ENCODE measurements at regions not wholly inside any gene's neighbourhood (a gene's known extent, or its start where the extent isn't known, plus 50 kb on each side); places are given as distances from the start of the nearest gene placed in this dataset.
"Not testable (repeated sequence)": the region's sequence is repeated elsewhere in the genome, so short reads cannot be mapped to it uniquely, and the experiment has no call there.

DNA sequence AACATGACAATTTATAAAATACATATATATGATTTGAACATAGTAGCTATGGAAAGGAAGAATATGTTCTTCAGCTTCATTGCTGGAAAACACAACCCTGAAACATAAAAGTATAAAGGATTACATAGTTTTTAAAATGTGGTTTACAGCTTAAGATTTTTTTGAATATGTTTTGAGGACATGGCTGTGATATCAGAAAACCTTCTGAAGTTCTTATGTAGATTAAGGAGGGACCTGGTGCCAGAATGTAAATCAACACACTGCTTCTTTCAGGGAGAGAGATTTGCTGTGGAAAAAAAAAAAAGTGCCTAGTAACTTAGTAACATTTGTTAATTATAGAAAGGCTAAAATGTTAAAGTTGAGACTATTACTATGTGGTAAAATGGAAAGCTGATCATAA lies 1261.8 kb downstream of the ADGRL3 start:
- Mint-ChIP-seq H3K9me3 (peaks cover 0 to 15% (median 6%) of the 10 kb centered on the region in 7 donors), H3K4me3 (no peak overlapping the region), H3K4me1 (no peaks in the 10 kb centered on the region), H3K27ac (no peak overlapping the region), H3K36me3 (no peaks in the 10 kb centered on the region), H3K27me3 (no peaks in the 10 kb centered on the region)
- ATAC-seq (ENCODE audit: low read depth in 2 of 2) (no peak), DNase-seq (no peak)

DNA sequence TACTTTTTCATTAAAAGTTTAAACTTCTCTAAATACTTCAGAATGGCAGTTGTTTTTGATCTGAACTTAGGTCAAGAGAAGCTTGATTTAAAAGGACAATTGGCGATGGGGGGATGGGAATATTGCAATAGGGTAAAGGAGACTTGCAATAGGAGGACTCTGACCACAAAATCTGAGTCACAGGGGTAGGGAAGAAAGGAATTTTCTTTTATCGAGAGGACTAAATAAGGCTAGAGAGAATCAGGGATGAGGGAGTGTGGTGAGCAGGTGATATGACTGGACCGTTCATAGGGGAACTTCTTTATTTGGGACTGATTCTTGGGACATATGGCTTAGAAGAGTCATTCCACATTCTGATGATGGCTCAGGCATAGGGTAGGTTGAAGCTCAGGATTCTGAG lies 1260.2 kb downstream of the ADGRL3 start:
- H3K9me3 Mint-ChIP-seq, result peaks cover 0 to 14% (median 4%) of the 10 kb centered on the region in 7 donors
- H3K4me1 Mint-ChIP-seq, result no peaks in the 10 kb centered on the region
- no peak for DNase-seq
- no peak overlapping the region for H3K4me3 Mint-ChIP-seq
- no peak overlapping the region for H3K27ac Mint-ChIP-seq
- no peaks in the 10 kb centered on the region for H3K27me3 Mint-ChIP-seq
- H3K36me3 Mint-ChIP-seq, result no peaks in the 10 kb centered on the region
- ATAC-seq (ENCODE audit: low read depth in 2 of 2), result no peak

DNA sequence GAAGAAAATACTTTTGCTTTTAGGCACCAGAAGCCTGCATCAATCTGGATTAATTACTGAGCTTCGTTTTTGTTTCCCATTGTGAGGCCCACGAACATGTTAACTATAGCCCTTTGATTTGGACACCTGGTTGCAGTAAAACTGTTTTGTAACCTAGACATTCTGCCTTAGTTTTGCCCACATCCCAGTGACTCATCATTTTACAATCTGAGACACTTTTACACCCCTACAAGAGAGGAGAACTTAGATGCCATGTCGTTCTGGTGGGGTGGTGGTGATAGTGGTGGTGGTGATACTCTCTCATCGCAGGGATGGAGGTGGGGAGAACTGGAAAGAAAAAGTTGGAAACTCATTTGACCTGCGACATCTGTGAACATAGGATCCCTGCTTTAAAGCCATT lies 1257.2 kb downstream of the ADGRL3 start:
- no peak overlapping the region for H3K27ac Mint-ChIP-seq
- peaks cover 0 to 10% (median 1%) of the 10 kb centered on the region in 7 donors for H3K9me3 Mint-ChIP-seq
- DNase-seq (no peak), ATAC-seq (ENCODE audit: low read depth in 2 of 2) (no peak)
- H3K27me3 Mint-ChIP-seq, result no peaks in the 10 kb centered on the region
- H3K36me3 Mint-ChIP-seq, result no peaks in the 10 kb centered on the region
- no peaks in the 10 kb centered on the region for H3K4me1 Mint-ChIP-seq
- H3K4me3 Mint-ChIP-seq, result no peak overlapping the region

DNA sequence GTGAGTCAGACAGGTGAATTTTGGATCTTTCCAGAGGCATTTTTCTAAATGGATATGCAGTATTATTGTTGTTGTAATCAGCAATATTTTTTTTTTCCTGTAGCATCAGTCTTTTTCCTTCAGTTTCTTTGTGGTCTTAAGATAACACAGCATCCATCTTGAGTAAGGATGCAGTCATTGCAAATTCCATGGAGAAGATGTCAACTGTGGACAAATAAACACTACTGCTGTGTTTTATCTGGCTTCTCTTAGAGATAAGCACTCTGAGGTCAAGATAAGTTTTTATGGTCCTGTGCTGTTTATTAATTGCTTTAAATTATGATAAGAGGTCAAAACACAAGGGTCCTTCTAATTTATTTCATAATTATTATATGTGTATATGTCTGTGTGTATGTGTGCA lies 1255.7 kb downstream of the ADGRL3 start:
- H3K36me3 Mint-ChIP-seq, result no peaks in the 10 kb centered on the region
- DNase-seq, result no peak
- peaks cover 0 to 10% (median 2%) of the 10 kb centered on the region in 7 donors for H3K9me3 Mint-ChIP-seq
- no peaks in the 10 kb centered on the region for H3K4me1 Mint-ChIP-seq
- no peaks in the 10 kb centered on the region for H3K27me3 Mint-ChIP-seq
- no peak for ATAC-seq (ENCODE audit: low read depth in 2 of 2)
- no peak overlapping the region for H3K27ac Mint-ChIP-seq
- no peak overlapping the region for H3K4me3 Mint-ChIP-seq

DNA sequence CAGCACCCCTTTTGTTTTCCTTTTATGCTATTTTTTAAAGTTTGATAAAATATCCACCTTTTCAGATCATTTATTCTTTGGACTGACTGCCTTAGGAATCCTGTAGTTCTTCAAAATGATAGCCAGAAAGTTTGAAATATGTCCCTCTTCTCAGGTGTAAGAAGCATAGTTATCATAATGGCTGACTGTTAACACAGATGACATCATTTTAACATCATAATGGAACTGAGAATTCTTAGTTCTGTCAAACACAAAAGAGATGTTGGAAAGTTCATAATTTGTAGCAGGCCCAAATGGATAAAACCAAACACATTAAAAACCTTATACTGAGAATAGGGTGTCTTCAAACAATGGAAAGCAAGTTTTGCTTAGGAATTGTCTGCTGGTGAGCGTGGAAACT lies 1254.4 kb downstream of the ADGRL3 start:
- no peaks in the 10 kb centered on the region for H3K27me3 Mint-ChIP-seq
- ATAC-seq (ENCODE audit: low read depth in 2 of 2) (no peak), DNase-seq (no peak)
- H3K36me3 Mint-ChIP-seq, result no peaks in the 10 kb centered on the region
- H3K9me3 Mint-ChIP-seq, result peaks cover 0 to 8% (median 1%) of the 10 kb centered on the region in 7 donors
- H3K4me3 Mint-ChIP-seq, result no peak overlapping the region
- H3K27ac Mint-ChIP-seq, result no peak overlapping the region
- no peaks in the 10 kb centered on the region for H3K4me1 Mint-ChIP-seq

DNA sequence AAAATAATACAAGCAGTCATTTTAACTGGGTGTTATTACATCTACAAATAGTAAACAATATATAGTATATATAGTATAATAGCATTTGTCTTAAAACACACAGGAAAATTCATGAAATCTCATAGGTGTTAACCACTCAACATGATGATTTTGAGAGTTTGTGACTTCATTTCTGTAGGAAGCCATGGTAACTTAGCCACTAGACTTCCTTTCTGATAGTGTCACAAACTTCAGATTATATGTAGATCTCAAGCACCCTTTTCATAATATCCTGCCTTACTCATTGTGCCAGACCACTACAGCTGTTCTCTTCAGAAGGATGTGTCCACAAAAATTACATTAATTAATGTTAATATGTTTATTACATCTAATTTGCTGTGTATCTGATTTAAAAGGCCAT lies 1250.6 kb downstream of the ADGRL3 start:
- Mint-ChIP-seq H3K27me3 (no peaks in the 10 kb centered on the region), H3K4me1 (no peaks in the 10 kb centered on the region), H3K36me3 (no peaks in the 10 kb centered on the region), H3K4me3 (no peak overlapping the region), H3K9me3 (peaks cover 0 to 11% (median 0%) of the 10 kb centered on the region in 7 donors), H3K27ac (no peak overlapping the region)
- DNase-seq (no peak), ATAC-seq (ENCODE audit: low read depth in 2 of 2) (no peak)

DNA sequence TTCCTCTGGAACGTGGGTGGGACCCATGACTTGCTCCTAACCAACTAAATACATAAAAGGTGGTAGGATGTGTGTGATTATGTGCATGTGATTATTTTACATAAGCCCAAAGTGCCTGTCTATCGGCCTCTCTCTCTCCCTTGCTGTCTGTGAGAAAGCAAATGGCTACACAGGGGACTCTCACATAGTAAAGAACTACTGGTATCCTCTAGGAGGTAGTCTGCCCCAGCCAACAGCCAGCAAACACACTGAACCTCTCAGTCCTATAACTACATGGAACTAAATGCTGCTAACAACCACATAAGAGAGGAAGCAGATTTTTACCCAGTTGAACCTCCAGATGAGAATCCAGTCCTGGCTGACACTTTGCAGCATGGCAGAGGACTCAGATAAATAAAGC lies 1249.4 kb downstream of the ADGRL3 start:
- H3K27ac Mint-ChIP-seq, result no peak overlapping the region

DNA sequence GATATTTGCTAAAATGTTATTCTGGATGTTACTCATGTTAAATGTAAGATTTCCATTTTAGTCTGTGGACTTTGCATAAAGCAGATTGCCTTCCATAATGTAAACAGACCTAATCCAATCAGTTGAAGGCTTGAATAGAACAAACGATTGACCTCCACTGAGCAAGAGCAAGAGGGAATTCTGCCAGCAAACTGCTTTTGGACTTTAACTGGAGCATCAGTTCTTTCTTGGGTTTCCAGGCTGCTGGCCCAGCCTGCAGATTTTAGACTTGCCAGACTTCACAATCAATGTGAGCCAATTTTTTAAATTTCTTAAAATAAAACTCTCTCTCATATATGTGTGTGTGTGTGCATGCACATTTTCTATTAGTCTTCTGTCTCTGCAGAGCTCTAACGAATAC lies 1248.8 kb downstream of the ADGRL3 start:
- Mint-ChIP-seq H3K36me3 (no peaks in the 10 kb centered on the region), H3K27ac (no peak overlapping the region), H3K27me3 (no peaks in the 10 kb centered on the region), H3K4me1 (no peaks in the 10 kb centered on the region), H3K4me3 (no peak overlapping the region), H3K9me3 (peaks cover 0 to 11% (median 0%) of the 10 kb centered on the region in 7 donors)
- DNase-seq (no peak), ATAC-seq (ENCODE audit: low read depth in 2 of 2) (no peak)

More for the DNA sequence above, 1249.4 kb downstream of the ADGRL3 start:
- H3K36me3 Mint-ChIP-seq, result no peaks in the 10 kb centered on the region
- DNase-seq, result no peak
- no peak overlapping the region for H3K4me3 Mint-ChIP-seq
- ATAC-seq (ENCODE audit: low read depth in 2 of 2), result no peak
- no peaks in the 10 kb centered on the region for H3K4me1 Mint-ChIP-seq
- peaks cover 0 to 11% (median 0%) of the 10 kb centered on the region in 7 donors for H3K9me3 Mint-ChIP-seq
- H3K27me3 Mint-ChIP-seq, result no peaks in the 10 kb centered on the region

DNA sequence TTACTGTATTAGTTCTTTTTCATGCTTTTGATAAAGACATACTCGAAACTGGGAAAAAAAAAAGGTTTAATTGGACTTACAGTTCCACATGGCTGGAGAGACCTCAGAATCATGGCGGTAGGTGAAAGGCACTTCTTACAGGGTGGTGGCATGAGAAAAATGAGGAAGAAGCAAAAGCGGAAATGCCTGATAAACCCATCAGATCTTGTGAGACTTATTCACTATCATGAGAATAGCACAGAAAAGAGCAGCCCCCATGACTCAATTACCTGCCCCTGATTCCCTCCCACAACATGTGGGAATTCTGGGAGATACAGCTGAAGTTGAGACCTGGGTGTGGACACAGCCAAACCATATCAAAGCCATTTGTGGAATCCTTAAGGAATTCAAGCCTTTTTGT lies 1238.9 kb downstream of the ADGRL3 start:
- ATAC-seq (ENCODE audit: low read depth in 2 of 2), result no peak
- Mint-ChIP-seq H3K4me1 (no peaks in the 10 kb centered on the region), H3K27me3 (no peaks in the 10 kb centered on the region), H3K27ac (no peak overlapping the region), H3K9me3 (peaks cover 6 to 30% (median 17%) of the 10 kb centered on the region in 7 donors), H3K36me3 (no peaks in the 10 kb centered on the region), H3K4me3 (no peak overlapping the region)
- no peak for DNase-seq

DNA sequence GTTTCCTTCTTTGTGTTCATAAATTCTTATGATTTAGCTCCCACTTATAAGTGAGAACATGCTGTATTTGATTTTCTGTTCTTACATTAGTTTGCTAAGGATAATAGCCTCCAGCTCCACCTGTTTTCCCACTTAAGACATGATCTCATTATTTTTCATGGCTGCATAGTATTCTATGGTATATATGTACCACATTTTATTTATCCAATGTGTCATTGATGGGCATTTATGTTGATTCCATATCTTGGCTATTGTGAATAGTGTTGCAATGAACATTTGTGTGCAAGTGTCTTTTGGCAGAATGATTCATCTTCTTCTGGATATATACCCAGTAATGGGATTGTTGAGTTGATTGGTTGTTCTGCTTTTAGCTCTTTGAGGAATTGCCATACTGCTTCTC lies 1234.8 kb downstream of the ADGRL3 start:
- no peaks in the 10 kb centered on the region for H3K4me1 Mint-ChIP-seq
- H3K36me3 Mint-ChIP-seq, result no peaks in the 10 kb centered on the region
- no peak for ATAC-seq (ENCODE audit: low read depth in 2 of 2)
- H3K27me3 Mint-ChIP-seq, result no peaks in the 10 kb centered on the region
- DNase-seq, result no peak
- no peak overlapping the region for H3K27ac Mint-ChIP-seq
- H3K9me3 Mint-ChIP-seq, result peaks cover 5 to 30% (median 16%) of the 10 kb centered on the region in 7 donors
- no peak overlapping the region for H3K4me3 Mint-ChIP-seq

DNA sequence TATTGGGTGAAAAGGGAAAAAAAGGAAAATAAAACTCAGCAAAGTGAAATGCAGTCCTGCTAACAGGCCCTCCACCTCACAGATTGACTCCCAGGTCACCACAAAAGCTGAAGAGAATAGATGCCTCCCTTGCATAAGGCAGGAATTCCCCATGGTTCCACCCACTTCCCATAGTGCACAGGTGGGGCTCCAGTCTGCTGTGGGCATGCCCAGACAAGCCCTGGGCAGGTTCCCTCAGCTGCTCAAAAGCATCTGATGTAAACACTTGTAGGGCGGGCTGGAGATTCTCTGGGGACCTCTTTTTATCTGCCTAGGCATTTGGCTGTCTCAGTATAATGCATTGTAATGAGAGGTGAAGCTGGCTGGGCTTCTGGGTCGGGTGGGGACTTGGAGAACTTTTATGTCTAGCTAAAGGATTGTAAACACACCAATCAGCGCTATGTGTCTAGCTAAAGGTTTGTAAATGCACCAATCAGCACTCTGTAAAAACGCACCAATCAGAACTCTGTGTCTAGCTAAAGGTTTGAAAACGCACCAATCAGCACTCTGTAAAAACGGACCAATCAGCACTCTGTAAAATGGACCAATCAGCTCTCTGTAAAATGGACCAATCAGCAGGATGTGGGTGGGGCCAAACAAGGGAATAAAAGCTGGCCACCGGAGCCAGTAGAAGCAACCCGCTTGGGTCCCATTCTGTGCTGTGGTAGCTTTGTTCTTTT lies 1231.5 kb downstream of the ADGRL3 start:
- not testable (repeated sequence) for H3K27ac Mint-ChIP-seq; ATAC-seq (ENCODE audit: low read depth in 2 of 2); H3K4me3 Mint-ChIP-seq; H3K36me3 Mint-ChIP-seq; H3K27me3 Mint-ChIP-seq; DNase-seq; H3K4me1 Mint-ChIP-seq
- H3K9me3 Mint-ChIP-seq, result peaks cover 5 to 28% (median 11%) of the 10 kb centered on the region in 7 donors

DNA sequence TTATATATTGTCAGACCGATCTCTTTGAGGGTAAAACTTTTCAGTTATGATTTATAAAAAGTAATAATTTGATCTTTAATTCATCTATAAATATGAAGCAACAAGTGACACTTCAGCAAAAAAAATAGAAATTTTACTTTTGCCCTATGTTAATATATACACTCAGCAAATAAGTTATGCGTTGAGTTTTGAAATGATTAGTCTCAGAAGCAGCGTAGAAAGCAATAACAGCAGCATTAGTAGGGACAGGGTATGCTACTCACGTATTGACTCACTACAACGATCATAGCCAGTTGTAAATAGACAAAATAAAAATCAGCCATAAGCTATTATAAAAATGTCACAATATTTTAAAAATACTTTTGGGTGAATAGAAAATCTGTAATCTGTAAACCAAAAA lies 1229.2 kb downstream of the ADGRL3 start:
- DNase-seq, result no peak
- no peak overlapping the region for H3K4me3 Mint-ChIP-seq
- H3K4me1 Mint-ChIP-seq, result no peaks in the 10 kb centered on the region
- H3K27ac Mint-ChIP-seq, result no peak overlapping the region
- no peaks in the 10 kb centered on the region for H3K36me3 Mint-ChIP-seq
- peaks cover 0 to 18% (median 9%) of the 10 kb centered on the region in 7 donors for H3K9me3 Mint-ChIP-seq
- no peaks in the 10 kb centered on the region for H3K27me3 Mint-ChIP-seq
- ATAC-seq (ENCODE audit: low read depth in 2 of 2), result no peak

DNA sequence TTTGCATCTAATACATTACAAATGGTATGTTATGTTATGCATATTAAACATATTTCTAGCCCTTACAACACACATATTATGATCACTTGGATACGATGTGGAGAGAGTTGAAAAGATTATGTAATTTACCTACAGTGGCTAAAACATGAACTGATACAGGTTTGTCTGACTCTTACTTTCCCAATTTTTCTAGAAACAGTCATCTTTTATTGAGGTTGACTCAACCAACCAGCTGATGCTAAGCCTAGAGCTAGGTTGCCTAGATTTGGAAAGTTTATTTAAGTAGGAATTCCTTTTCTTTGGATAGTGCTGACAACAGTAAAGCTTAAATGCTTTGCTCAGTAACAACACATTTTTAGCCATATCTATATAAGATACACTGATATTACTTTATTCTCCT lies 1215.1 kb downstream of the ADGRL3 start:
- no peak for ATAC-seq (ENCODE audit: low read depth in 2 of 2)
- Mint-ChIP-seq H3K4me1 (no peaks in the 10 kb centered on the region), H3K27me3 (no peaks in the 10 kb centered on the region), H3K27ac (no peak overlapping the region), H3K4me3 (no peak overlapping the region), H3K9me3 (peaks cover 0 to 15% (median 6%) of the 10 kb centered on the region in 7 donors), H3K36me3 (no peaks in the 10 kb centered on the region)
- no peak for DNase-seq

DNA sequence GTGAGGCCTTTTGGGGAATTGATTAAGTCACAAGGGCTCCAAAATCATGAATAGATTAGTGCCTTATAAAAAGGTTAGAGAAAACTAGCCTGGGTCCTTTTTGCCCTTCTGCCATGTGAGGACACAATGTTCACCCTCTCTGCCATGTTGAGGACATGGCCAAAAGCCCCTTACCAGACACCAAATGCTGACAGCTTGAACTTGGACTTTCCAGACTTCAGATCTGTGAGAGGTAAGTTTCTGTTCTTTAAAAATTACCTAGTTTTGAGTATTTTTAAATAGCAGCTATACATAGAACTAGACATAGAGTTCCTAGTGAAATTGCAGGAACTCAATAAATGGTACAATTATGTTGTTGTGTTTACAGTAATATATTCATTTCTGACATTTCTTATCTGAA lies 1214.4 kb downstream of the ADGRL3 start:
- peaks cover 0 to 17% (median 4%) of the 10 kb centered on the region in 7 donors for H3K9me3 Mint-ChIP-seq
- H3K4me1 Mint-ChIP-seq, result no peaks in the 10 kb centered on the region
- H3K4me3 Mint-ChIP-seq, result no peak overlapping the region
- DNase-seq (no peak), ATAC-seq (ENCODE audit: low read depth in 2 of 2) (no peak)
- H3K36me3 Mint-ChIP-seq, result no peaks in the 10 kb centered on the region
- no peak overlapping the region for H3K27ac Mint-ChIP-seq
- no peaks in the 10 kb centered on the region for H3K27me3 Mint-ChIP-seq
